ENCODE measurements at regions not wholly inside any gene's neighbourhood (a gene's known extent, or its start where the extent isn't known, plus 50 kb on each side); places are given as distances from the start of the nearest gene placed in this dataset.

DNA sequence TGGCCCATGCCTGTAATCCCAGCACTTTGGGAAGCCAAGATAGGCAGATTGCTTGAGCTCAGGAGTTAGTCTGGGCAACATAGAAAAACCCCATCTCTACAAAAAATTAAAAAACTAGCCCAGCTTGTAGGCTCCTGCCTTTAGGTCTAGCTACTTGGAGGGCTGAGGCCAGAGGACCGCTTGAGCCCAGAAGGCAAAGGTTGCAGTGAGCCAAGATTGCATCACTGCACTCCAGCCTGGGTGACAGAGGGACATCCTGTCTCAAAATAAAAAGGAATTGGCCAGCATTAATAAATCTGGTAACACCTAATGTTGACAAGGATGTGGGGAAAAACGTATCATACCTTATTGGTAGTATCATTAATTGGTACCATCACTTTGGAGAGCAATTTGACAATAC lies 396.2 kb downstream of the PLPP3 start:
- H3K27ac ChIP-seq = no peak overlapping the region
- no peak for TF ChIP-seq ZFX (IDR thresholded peaks at IDR 0.05; ENCODE audit: borderline replicate concordance)
- TF ChIP-seq, protein P1, sequence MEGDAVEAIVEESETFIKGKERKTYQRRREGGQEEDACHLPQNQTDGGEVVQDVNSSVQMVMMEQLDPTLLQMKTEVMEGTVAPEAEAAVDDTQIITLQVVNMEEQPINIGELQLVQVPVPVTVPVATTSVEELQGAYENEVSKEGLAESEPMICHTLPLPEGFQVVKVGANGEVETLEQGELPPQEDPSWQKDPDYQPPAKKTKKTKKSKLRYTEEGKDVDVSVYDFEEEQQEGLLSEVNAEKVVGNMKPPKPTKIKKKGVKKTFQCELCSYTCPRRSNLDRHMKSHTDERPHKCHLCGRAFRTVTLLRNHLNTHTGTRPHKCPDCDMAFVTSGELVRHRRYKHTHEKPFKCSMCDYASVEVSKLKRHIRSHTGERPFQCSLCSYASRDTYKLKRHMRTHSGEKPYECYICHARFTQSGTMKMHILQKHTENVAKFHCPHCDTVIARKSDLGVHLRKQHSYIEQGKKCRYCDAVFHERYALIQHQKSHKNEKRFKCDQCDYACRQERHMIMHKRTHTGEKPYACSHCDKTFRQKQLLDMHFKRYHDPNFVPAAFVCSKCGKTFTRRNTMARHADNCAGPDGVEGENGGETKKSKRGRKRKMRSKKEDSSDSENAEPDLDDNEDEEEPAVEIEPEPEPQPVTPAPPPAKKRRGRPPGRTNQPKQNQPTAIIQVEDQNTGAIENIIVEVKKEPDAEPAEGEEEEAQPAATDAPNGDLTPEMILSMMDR (IDR thresholded peaks at IDR 0.05) = no peak

DNA sequence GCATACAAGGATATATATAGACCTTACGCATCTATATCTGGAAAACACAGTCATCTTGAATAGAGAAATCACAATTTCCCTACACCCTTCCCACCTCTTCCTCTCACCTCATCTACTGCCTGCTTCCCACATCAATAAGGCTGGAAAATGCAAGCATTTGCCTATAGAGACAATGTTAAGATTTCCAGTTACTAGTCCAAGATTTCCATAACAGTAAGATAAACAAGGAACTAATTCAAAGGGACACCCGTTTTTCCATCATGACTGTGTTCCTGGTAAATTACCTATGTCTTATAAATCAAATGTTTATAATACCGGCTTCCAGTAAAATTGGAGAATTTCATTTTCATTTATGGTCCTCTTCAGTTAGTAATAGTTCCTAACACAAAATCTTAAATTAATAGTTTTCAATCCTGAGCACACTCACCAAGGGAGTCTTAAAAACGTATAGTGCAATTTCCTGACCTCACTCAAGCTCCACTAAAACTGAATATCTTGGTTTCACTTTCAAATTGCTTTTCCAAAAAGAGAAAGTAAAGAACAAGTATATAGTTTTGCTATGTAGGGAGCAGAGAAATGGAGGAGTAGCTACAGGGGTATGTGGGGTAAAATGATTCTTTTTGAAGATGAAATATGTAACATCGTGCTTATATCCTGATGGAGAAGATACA lies 398.7 kb downstream of the PLPP3 start:
- TF ChIP-seq, protein P1 (IDR thresholded peaks at IDR 0.05) = no peak
- no peak for TF ChIP-seq ZFX (IDR thresholded peaks at IDR 0.05; ENCODE audit: borderline replicate concordance)

DNA sequence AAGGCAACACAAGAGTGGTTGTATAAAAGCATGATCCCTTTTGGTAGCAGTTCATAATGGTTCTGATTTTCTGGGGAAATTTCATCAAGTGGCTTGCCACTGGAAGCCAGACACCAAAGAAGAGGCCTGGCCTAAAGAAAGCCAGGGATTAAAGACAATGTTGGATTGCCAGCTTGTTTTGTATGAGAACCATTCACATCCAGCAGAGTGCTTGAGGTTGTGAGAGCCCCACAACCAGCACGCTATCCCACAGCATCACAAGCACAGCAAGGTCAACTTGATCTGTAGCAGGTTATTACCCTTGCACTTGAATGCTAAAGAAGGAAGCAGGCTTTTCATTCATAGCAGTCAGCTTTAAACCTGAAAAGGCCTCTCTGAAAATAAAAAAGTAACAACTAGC lies 399.8 kb downstream of the PLPP3 start:
- no peak overlapping the region for H3K27ac ChIP-seq
- TF ChIP-seq, protein P1 (IDR thresholded peaks at IDR 0.05) = no peak
- TF ChIP-seq ZFX (IDR thresholded peaks at IDR 0.05; ENCODE audit: borderline replicate concordance) = no peak

More for the DNA sequence above, 398.7 kb downstream of the PLPP3 start:
- H3K27ac ChIP-seq = no peak overlapping the region

DNA sequence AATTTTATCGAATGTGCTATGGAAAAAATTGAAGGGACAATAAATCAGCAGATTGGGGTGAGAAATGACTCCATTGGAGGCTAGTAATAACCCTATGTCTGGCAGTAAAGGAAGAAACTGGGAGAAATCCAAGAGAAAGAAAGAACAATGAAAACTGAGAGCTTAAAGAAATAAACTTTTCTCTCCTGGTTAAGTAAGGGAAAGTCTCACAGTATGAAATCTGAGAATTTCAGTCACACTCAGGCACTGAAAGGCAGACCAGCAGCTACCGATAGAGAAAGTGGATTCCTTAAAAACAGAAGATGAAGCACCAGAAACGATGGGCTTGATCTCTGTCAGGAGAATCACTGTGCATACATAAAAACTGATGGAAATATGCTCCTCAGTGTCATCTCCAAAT lies 404.2 kb downstream of the PLPP3 start:
- no peak overlapping the region for H3K27ac ChIP-seq
- TF ChIP-seq ZFX (IDR thresholded peaks at IDR 0.05; ENCODE audit: borderline replicate concordance) = no peak
- TF ChIP-seq, protein P1 (IDR thresholded peaks at IDR 0.05) = no peak

DNA sequence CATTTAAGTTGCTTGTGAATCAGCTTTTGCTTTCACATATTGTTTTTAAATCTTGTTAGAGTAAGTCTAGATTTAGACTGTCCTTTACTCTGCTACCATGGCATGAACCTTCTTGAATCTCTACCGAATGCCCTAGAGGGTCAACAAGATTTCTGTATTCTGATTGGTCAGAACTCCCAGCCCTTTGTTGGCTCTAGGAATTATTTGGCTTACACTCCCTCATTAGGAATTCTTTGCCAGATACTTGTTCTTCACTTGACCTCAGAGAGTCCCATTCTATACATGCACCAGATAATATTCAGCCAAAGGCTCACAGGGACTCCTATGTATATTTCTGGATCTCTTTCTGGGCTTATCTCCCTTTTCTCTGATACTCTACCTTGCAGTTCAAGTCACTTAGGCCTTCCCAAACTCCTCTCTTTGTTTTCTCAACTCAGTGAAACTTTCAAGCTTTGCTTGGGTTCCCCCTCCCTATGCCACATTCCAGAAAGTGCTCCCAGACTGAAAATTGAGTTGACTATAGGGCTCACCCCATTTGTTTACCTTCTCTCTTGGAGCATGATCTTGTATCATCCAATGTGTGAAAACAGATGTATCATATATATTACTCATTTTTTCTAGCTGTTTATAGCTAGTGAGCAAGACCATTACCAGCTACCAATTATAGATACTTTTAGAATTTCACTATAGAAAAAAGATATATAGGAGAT lies 405.0 kb downstream of the PLPP3 start:
- TF ChIP-seq, protein P1 (IDR thresholded peaks at IDR 0.05) = no peak
- TF ChIP-seq ZFX (IDR thresholded peaks at IDR 0.05; ENCODE audit: borderline replicate concordance) = no peak
- no peak overlapping the region for H3K27ac ChIP-seq

DNA sequence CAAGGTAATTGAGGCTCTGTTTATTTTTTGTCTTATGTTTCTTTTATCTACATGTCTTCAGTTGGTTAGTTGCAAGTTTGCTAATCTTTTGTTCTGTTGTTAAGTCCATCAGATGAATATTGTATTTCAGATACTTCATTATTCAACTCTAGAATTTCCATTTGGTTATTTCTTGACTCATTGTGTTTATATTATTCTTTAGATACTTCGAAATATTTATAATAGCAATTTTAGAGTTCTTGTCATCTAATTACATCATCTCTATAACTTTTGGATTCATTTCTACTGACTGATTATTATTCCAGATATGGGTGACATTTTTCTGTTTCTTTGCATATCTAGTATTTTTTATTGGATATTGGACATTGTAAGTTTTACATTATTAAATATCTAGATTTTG lies 405.6 kb downstream of the PLPP3 start:
- H3K27ac ChIP-seq = no peak overlapping the region
- TF ChIP-seq ZFX (IDR thresholded peaks at IDR 0.05; ENCODE audit: borderline replicate concordance) = no peak
- TF ChIP-seq, protein P1 (IDR thresholded peaks at IDR 0.05) = no peak

DNA sequence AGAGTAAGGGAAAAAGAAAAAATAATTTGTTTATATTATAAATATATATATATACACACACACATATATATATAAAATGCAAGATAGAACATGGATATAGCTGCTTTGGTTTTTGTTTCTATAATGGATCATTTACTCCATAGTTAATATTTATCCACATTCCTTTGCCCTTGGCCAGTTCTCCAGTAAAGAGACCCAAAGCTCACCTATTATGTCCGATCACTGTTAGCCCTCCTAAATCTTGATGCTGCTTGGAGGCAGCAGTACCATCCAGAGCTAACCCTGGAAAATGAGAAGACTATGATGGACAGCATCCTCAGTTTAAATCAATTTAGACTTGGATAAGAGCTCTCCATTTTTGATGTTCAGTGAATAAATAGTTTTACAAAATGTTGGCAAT lies 407.7 kb downstream of the PLPP3 start:
- no peak overlapping the region for H3K27ac ChIP-seq
- TF ChIP-seq ZFX (IDR thresholded peaks at IDR 0.05; ENCODE audit: borderline replicate concordance) = no peak

All from 22Rv1 (cell line).